Duodenal mucosa (tissue), 2 donors: ENCODE measurements at regions not wholly inside any gene's neighbourhood (a gene's known extent, or its start where the extent isn't known, plus 50 kb on each side); places are given as distances from the start of the nearest gene placed in this dataset.

Experiments used
- H3K27ac ChIP-seq: one replicate; pipeline ENCODE4 v1.7.0; 2013; ENCODE audit warnings: low read depth, low read length
- H3K27me3 ChIP-seq, 2 donors: one replicate each; pipeline ENCODE4 v1.7.0; 2013; ENCODE audit warnings: low read length in 2 of 2, control low read depth in 1 of 2; ENCODE audit not compliant: insufficient read depth in 2 of 2, control insufficient read depth in 1 of 2
- H3K36me3 ChIP-seq, 2 donors: one replicate each; pipeline ENCODE4 v1.7.0; 2013; ENCODE audit warnings: low read length in 2 of 2, control low read depth in 1 of 2; ENCODE audit not compliant: insufficient read depth in 2 of 2, control insufficient read depth in 1 of 2
- H3K4me1 ChIP-seq, 2 donors: one replicate each; pipeline ENCODE4 v1.7.0; 2013; ENCODE audit warnings: low read length in 2 of 2, control low read depth in 1 of 2; ENCODE audit not compliant: insufficient read depth in 2 of 2, control insufficient read depth in 1 of 2
- H3K4me3 ChIP-seq, 2 donors: one replicate each; pipeline ENCODE4 v1.7.0; 2013; ENCODE audit warnings: low read length in 2 of 2, low read depth in 1 of 2
- H3K9ac ChIP-seq, 2 donors: one replicate each; pipeline ENCODE4 v1.7.0; 2013; ENCODE audit warnings: low read length in 2 of 2, low read depth in 1 of 2
- H3K9me3 ChIP-seq, 2 donors: one replicate each; pipeline ENCODE4 v1.7.0; 2013; ENCODE audit warnings: low read length in 2 of 2, control low read depth in 1 of 2; ENCODE audit not compliant: control insufficient read depth in 1 of 2

DNA sequence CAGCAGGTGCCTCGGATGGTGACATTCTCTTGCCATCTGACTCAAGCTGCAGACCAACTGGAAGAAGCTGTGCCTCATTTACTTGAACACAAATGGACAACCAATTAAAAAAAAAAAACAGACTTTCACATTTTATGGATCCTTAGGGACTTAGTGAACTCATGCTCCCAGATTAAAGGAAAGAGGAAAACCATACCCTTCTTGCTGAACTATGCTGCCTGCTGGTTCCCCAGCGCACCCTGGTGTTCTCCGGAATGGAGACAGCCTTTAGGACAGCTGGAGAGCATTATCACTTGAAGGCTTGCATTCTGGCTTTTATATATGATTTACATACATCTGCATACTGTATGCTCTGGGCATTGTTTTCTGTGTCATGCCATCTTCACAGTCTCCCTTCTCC lies 370.7 kb downstream of the SLC4A3 start:
- Histone ChIP-seq H3K4me1 (no peaks in the 10 kb centered on the region), H3K9me3 (no peaks in the 10 kb centered on the region), H3K36me3 (no peaks in the 10 kb centered on the region), H3K9ac (no peak overlapping the region), H3K27me3 (no peaks in the 10 kb centered on the region), H3K4me3 (no peak overlapping the region), H3K27ac (no peak overlapping the region)

DNA sequence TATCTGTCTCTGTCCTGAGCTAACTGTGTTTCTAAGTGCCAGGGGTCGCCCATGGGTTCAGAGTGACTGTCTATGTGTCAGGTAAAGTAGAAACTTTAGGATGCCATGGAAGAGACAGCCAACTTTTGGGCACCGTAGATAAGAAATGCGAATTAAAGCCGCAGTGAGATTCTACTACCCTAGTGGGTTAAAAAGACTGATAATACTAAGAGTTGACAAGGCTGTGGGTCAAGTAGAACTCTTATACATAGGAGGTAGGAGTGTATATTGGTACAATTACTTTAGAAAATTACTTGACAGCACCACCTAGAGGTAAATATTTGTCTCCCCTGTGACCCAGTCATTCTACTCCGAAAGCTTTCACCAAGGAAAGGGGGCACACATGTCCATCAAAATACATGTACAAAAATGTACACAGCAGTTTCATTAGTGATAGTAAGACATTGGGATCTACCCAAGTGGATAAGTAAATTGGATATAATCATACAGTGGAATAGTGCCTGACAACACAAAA lies 371.3 kb downstream of the SLC4A3 start:
- Histone ChIP-seq H3K36me3 (no peaks in the 10 kb centered on the region), H3K9me3 (no peaks in the 10 kb centered on the region), H3K9ac (no peak overlapping the region), H3K27me3 (no peaks in the 10 kb centered on the region), H3K4me3 (no peak overlapping the region), H3K4me1 (no peaks in the 10 kb centered on the region), H3K27ac (no peak overlapping the region)

DNA sequence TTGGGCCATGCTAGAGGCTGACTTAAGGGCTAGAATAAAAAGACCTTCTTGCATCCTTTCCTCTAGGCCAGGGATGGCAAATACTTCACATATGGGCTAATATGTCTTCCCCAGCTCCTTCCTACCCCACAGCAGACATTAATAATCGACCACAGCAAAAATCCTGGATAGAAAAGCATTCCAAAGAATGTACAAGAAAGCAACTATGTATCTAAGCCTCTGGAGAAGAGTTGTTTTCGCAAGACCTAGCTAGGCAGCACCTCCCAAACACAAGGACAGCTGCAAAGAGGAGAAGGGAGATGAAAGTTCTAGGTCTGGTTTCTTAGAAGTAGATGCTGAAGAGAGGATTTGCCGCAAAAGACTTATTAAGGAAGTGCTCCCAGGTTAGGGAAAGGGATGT lies 372.6 kb downstream of the SLC4A3 start:
- Histone ChIP-seq H3K27ac (no peak overlapping the region), H3K36me3 (no peaks in the 10 kb centered on the region), H3K4me1 (no peaks in the 10 kb centered on the region), H3K9me3 (no peaks in the 10 kb centered on the region), H3K9ac (no peak overlapping the region), H3K4me3 (no peak overlapping the region), H3K27me3 (no peaks in the 10 kb centered on the region)

DNA sequence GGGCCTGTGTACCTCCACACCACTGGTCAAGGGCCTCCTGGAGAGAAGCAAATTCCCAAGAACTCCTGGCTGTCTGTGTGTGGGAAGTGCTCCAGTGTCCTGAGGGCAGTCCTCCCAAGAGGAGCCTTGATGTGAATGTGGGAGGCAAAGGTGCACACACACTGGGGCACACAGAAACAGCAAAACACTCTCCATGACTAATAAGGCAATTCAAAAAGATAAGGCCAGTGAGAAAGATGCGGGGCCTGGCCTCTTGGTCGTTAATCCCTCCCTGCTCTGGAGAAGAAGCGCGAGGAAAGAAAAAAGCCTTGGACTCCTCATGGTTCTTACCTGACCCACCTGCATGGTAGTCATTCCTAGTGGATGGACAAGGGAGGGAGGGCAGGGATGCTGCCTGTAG lies 373.2 kb downstream of the SLC4A3 start:
- no peaks in the 10 kb centered on the region for H3K36me3 ChIP-seq
- H3K27ac ChIP-seq, result no peak overlapping the region
- H3K9ac ChIP-seq, result no peak overlapping the region
- no peaks in the 10 kb centered on the region for H3K4me1 ChIP-seq
- H3K4me3 ChIP-seq, result no peak overlapping the region
- no peaks in the 10 kb centered on the region for H3K9me3 ChIP-seq
- H3K27me3 ChIP-seq, result no peaks in the 10 kb centered on the region

DNA sequence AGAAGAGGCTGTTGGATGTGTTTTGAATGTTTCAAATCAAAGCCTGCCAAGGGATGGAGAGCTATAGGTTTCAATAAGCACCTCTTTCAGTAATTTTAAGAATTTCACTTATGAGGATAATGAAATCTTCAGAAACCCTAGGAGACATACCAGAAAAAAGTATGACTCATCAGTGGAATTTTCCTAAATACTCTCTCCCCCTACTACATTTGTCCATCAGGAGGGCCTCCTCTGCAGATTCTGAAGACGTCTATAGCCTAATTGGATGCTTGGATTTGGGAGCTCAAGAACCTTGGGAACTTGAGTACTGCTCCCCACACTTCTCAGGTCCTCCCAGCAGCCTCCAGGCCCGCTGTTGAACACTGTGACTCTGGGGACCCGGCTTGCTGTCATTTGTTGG lies 374.3 kb downstream of the SLC4A3 start:
- Histone ChIP-seq H3K4me3 (no peak overlapping the region), H3K4me1 (no peaks in the 10 kb centered on the region), H3K9ac (no peak overlapping the region), H3K27me3 (no peaks in the 10 kb centered on the region), H3K27ac (no peak overlapping the region), H3K36me3 (no peaks in the 10 kb centered on the region), H3K9me3 (no peaks in the 10 kb centered on the region)

DNA sequence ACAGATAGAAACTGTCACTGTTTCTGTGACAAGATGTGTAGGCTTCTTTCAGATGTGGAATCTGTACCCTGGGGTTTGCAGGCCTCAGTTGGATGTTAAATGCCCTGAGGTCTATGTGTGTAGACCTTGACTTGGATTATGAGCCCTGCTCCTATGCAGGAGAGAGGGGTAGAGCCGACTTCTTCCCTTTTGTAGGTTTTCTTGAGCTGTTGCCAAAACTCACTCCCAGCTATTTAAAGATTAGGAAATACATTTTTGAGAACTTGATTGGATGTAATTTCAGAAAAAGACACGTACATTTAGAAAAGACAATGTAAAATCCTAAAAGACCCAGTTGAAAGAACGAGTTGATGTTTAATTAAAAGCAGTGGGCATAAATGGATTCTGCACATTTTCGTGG lies 374.8 kb downstream of the SLC4A3 start:
- Histone ChIP-seq H3K4me1 (no peaks in the 10 kb centered on the region), H3K27me3 (no peaks in the 10 kb centered on the region), H3K4me3 (no peak overlapping the region), H3K36me3 (no peaks in the 10 kb centered on the region), H3K27ac (no peak overlapping the region), H3K9me3 (no peaks in the 10 kb centered on the region), H3K9ac (no peak overlapping the region)

DNA sequence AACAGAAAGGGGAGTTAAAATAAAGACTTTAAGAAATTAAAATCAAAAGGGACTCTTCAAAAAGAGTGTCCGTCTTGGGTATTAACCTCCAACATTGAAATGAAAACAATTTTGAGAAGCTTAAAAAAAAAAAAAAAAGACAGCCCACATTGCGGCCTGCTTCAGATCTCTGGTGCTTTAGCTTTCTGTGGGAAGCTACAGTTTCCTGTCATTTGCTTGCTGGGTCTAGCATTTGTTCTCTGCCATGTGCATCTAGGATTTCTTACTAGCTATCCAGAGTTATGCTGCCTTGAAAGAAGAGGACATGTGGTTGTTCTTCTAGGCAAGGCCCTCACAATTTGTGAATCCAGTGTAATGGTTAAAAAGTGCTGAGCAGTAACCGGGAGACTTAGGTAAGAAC lies 375.3 kb downstream of the SLC4A3 start:
- no peaks in the 10 kb centered on the region for H3K36me3 ChIP-seq

DNA sequence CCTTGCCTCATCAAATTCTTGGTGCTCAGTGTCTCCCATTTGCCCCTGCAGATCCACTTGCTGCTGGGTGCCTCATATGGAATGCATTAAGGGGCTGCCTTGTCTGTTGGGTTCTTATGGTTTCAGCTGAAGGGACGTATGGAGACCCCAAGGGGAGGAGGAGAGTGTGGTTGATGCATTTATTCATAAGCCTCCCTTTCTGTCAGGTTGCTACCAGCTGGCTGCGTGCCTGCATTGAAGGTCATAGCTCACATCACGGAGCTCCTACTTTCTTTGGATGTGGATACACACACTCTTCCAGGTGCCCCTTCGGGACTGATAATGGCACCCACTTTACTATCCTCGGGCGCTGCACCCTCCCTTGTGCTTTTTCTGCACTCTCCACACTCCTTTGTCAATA lies 377.9 kb downstream of the SLC4A3 start:
- no peaks in the 10 kb centered on the region for H3K27me3 ChIP-seq
- no peak overlapping the region for H3K4me3 ChIP-seq
- H3K36me3 ChIP-seq, result no peaks in the 10 kb centered on the region
- no peak overlapping the region for H3K9ac ChIP-seq
- H3K9me3 ChIP-seq, result no peaks in the 10 kb centered on the region
- no peak overlapping the region for H3K27ac ChIP-seq
- no peaks in the 10 kb centered on the region for H3K4me1 ChIP-seq

More for the DNA sequence above, 375.3 kb downstream of the SLC4A3 start:
- Histone ChIP-seq H3K4me3 (no peak overlapping the region), H3K9me3 (no peaks in the 10 kb centered on the region), H3K4me1 (no peaks in the 10 kb centered on the region), H3K27ac (no peak overlapping the region), H3K27me3 (no peaks in the 10 kb centered on the region), H3K9ac (no peak overlapping the region)

DNA sequence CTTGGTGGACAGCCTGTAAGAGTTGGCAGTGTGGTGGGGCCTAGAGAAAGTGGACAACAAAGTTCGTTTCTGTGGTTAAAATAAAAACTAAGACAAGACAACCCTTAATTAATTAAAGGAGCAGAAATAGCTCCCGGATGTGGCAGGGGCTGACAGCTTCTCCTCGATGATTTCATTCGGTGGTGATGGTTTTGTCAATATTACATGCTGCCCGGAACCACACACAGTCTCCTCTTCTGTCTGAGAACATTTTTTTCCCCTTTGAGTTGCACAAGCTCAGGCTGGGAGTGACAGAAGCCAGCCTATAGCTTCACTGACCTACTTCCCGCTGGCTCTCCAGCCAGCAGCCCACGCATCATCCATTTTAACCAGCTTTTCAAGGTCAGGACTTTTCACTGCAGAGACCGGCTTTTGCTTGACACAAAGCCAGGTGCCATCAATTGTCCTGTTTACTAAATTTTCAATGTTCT lies 378.8 kb downstream of the SLC4A3 start:
- Histone ChIP-seq H3K36me3 (no peaks in the 10 kb centered on the region), H3K4me1 (no peaks in the 10 kb centered on the region), H3K9me3 (no peaks in the 10 kb centered on the region), H3K27me3 (no peaks in the 10 kb centered on the region), H3K4me3 (no peak overlapping the region), H3K27ac (no peak overlapping the region), H3K9ac (no peak overlapping the region)

DNA sequence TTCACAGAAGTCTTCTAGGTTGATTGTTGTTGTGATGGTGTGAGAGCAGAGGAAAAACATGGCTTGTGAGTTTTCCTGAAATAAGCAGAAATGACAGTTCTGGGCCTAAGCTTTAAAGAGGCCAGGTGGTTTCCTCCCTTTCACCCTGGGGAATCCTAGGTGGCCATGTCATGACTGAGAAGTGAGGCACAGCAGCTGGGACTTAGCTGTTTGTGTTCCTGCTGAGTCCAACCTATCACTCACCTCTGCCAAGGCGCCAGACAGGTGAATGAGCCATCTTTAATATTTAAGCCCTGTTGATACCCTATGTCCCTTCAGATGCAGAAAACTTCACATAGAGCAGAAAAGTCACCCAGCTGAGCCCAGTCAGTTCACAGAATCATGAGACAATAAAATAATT lies 384.4 kb downstream of the SLC4A3 start:
- Histone ChIP-seq H3K9me3 (no peaks in the 10 kb centered on the region), H3K9ac (no peak overlapping the region), H3K4me1 (no peaks in the 10 kb centered on the region), H3K27me3 (no peaks in the 10 kb centered on the region), H3K4me3 (no peak overlapping the region), H3K36me3 (no peaks in the 10 kb centered on the region), H3K27ac (no peak overlapping the region)

DNA sequence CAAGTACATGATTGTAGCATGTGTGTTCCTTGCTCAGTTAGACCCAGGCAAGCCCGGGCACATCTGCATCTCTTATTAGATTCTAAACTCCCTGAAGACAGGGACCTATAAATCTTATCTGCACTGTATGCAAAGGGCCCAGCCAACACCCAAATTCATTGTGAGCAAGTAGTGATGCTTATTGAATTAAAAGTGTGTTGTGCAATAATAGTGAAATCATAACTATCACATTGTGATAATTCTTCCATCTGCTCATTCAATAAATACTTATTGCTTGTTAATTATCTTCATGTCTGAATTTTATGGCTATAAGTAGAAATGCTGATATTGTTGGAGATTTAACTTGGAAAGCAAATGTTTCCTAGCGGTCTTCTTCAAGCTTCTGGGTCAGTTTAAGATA lies 387.5 kb downstream of the SLC4A3 start:
- no peaks in the 10 kb centered on the region for H3K36me3 ChIP-seq
- no peak overlapping the region for H3K4me3 ChIP-seq
- no peaks in the 10 kb centered on the region for H3K27me3 ChIP-seq
- H3K9me3 ChIP-seq, result no peaks in the 10 kb centered on the region
- H3K27ac ChIP-seq, result no peak overlapping the region
- no peak overlapping the region for H3K9ac ChIP-seq
- H3K4me1 ChIP-seq, result no peaks in the 10 kb centered on the region
